ENCODE measurements at regions not wholly inside any gene's neighbourhood (a gene's known extent, or its start where the extent isn't known, plus 50 kb on each side); places are given as distances from the start of the nearest gene placed in this dataset.

GRCh38 chrX:98568795-98569194 lies 1685.1 kb downstream of the RPA4 start:
- no peak for TF ChIP-seq CTCF (IDR thresholded peaks at IDR 0.05; ENCODE audit: insufficient read depth, low read length)
- DNase-seq (ENCODE audit: low read depth): no peak

GRCh38 chrX:98605941-98606340 lies 1722.2 kb downstream of the RPA4 start:
- no peak for DNase-seq (ENCODE audit: low read depth)
- TF ChIP-seq CTCF (IDR thresholded peaks at IDR 0.05; ENCODE audit: insufficient read depth, low read length): no peak
- H3K4me3 ChIP-seq (ENCODE audit: low read depth, low read length): no peak overlapping the region

More at GRCh38 chrX:98568795-98569194, 1685.1 kb downstream of the RPA4 start:
- H3K4me3 ChIP-seq (ENCODE audit: low read depth, low read length): no peak overlapping the region

GRCh38 chrX:98607739-98608138 lies 1724.0 kb downstream of the RPA4 start:
- TF ChIP-seq CTCF (IDR thresholded peaks at IDR 0.05; ENCODE audit: insufficient read depth, low read length): no peak
- DNase-seq (ENCODE audit: low read depth): no peak
- no peak overlapping the region for H3K4me3 ChIP-seq (ENCODE audit: low read depth, low read length)

GRCh38 chrX:98627645-98628044 lies 1743.9 kb downstream of the RPA4 start:
- H3K4me3 ChIP-seq (ENCODE audit: low read depth, low read length): no peak overlapping the region
- TF ChIP-seq CTCF (IDR thresholded peaks at IDR 0.05; ENCODE audit: insufficient read depth, low read length): no peak
- DNase-seq (ENCODE audit: low read depth): no peak

- no peak for DNase-seq (ENCODE audit: low read depth)
- H3K4me3 ChIP-seq (ENCODE audit: low read depth, low read length): no peak overlapping the region
- TF ChIP-seq CTCF (IDR thresholded peaks at IDR 0.05; ENCODE audit: insufficient read depth, low read length): no peak
These were observed 1753.7 kb downstream of the RPA4 start for GRCh38 chrX:98637451-98637850.

- DNase-seq (ENCODE audit: low read depth): no peak
- no peak overlapping the region for H3K4me3 ChIP-seq (ENCODE audit: low read depth, low read length)
- no peak for TF ChIP-seq CTCF (IDR thresholded peaks at IDR 0.05; ENCODE audit: insufficient read depth, low read length)
These were observed 1762.6 kb downstream of the RPA4 start for GRCh38 chrX:98646351-98646750.

- no peak for DNase-seq (ENCODE audit: low read depth)
- H3K4me3 ChIP-seq (ENCODE audit: low read depth, low read length): no peak overlapping the region
- no peak for TF ChIP-seq CTCF (IDR thresholded peaks at IDR 0.05; ENCODE audit: insufficient read depth, low read length)
These were observed 1755.5 kb downstream of the PCDH19 start for GRCh38 chrX:98654565-98654964.

All from fibroblast of the aortic adventitia (primary cell).